NCI-H2029 (cell line): ENCODE measurements at regions not wholly inside any gene's neighbourhood (a gene's known extent, or its start where the extent isn't known, plus 50 kb on each side); places are given as distances from the start of the nearest gene placed in this dataset.
"Not testable (repeated sequence)": the region's sequence is repeated elsewhere in the genome, so short reads cannot be mapped to it uniquely, and the experiment has no call there.

Source experiments
- DNase-seq: peaks from one replicate; lab custom pipeline; 2025; lab: John Stamatoyannopoulos, UW

DNA sequence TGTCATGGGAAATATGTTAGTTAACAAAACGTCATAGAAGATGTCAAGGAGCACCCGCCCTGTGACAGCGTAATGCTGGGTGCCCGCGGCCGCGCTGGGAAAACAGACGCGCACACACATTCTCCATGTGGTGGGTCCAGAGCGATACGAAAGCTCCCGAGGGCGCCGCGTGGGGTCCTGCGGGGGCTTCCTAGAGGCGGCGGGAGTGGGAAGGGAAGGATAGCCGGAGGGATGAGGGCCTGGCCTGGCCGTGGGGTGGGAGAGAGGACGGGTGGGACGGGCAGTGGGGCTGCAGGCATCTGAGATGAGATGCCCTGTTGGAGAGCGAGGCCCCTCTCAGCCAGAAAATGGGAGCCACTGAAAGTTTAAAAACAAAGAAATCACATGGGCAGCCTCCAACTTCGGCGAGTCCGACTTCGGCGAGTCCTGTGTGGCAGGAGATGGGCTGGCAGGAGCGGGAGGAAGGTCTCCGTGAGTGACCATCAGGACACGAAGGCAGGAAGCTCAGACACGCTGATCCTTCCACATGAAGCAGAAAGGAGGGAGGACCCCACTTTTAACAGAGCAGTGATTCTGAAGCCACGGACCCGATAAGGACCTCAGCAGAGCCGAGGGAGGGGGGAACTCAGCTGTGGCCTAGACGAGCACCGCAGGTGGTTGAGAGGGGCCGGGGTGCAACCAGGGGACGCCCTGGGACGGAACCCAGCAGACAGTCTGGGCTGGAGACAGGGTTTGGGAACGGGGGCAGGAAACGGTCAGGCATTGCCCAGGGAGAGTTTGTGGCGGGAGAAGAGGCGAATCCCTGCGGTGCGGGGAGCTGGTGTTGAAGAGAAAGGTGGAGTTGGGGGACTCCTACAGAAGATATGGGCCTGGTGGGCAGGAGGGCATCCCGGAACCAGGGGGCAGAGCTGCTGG, 114.1 kb upstream of the FRMD1 start:
- DNase-seq, result no peak

DNA sequence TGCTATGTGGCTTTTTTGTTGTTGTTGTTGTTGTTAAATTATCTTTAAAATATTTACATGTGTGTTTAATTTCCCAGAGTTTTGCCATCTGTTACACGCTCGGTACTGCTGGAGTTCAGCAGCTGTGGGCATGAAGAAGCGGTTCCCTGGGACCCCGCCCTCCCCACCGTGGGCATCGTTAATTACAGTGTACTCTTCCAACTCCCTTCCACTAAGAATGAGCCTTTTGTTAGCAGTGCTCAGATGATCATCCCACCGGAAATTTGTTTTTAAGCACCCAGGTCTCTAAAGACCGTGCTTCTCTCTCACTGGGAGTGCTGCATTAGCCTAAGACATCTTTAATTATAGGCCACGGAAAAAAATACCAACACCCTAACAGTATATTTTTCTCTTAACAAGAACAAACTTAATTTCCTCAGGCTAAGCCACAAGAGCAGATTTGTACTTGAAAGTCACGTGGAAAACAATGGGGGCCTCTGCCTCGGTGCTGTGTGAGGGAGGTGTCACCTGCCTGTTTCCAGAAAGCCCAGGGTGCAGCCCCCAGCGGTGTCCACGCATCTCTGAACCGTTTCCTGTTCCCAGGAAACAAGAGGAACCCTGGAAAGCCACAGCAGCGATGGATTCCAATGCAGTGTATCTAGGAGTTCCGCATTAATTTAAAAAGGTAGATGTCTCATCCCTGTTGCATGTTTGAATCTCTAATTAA, 113.3 kb upstream of the FRMD1 start:
- DNase-seq, result no peak

GRCh38 chr6:168190646-168191443, 111.8 kb upstream of the FRMD1 start:
- DNase-seq, result no peak

DNA sequence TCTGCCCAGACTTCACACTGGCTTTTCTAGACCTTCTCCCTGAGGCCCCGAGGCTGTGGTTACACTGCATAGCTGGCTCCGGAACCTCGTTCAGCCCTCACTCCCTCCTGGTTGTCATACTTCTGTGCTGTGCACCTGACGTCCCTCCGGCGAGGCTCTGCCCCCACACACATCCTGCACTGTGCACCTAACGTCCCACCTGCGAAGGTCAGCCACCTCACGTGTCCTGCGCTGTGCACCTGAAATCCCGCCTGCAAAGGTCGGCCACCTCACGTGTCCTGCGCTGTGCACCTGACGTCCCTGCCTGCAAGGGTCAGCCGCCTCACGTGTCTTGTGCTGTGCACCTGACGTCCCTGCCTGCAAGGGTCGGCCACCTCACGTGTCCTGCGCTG, 111.0 kb upstream of the FRMD1 start:
- DNase-seq, result no peak

DNA sequence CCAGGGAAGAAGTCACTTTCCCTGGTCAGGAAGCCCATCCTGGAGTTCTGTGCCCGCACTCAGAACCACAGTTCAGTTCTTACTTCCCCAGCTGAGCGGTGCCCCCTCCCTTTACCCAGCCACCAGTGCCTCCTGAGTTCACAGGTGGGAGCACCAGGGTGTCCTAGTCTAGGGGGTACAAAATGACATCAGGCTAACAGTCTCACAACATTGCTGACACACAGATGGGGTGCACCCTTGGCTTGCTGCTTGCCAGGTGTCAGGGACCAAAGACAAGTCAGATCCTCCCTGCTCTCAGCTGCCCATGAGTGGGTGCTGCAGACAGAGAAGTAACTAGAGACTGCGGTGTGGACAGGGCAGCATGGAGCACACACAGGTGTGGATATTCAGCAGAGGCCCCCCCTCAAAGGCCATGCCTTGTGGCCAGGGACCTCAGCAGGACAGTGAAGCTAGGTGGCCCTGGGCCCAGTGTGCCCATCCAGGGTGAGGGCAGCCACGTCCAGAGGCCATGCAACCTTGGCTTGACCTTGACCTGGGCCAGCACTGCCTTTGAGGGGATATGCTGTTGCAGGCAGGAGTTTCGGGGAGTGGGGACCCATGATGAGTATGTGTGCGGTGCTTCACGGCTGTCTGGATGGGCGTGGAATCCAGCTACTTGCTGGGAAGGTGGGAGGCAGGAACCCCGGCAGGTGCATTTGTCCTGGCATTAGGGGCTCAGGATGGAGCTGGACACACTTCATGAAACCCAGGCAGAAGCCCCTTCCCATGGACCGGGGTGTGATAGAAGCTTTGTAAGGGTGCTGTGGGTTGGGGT, 110.4 kb upstream of the FRMD1 start:
- no peak for DNase-seq

DNA sequence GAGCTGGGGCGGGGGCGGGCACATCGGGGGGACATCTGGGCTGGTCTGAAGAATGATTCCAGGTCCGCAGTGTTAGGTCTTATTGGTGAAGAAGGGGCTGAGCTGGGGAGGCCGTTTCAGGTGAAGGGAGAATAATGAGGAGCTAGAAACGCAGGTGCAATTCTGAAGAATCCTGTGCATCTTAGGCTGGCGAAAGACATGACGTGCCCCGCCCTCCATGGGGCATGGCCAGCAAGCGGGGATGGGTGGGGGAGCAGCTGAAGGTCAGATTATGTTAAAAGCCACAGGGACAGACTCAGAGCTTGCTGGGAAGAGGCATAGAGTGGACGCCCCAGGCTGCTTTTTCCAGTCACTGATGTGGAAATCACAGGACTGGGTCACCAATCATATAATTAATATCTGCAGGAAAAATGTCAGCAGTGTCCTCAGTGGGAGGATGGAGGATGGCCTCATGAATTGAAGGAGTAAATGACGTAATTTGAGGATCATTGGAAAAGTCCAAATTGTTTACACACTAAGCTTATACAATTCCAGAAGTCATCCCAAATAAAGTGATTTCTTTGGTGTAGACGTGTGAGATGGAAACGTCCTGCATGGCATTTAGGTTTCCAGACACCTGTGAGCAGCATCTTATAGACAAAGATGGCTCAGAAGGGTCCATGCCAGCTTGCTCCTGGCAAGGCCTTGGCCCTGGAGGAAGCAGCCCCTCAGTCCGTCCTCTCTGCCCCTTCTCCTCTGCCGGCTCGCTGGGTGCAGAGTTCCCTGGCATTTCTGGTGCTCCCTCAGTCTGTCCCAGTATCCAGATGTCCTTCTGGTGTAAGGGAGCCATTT, 109.6 kb upstream of the FRMD1 start:
- no peak for DNase-seq

GRCh38 chr6:168186438-168186837, 107.4 kb upstream of the FRMD1 start:
- DNase-seq, result no peak

DNA sequence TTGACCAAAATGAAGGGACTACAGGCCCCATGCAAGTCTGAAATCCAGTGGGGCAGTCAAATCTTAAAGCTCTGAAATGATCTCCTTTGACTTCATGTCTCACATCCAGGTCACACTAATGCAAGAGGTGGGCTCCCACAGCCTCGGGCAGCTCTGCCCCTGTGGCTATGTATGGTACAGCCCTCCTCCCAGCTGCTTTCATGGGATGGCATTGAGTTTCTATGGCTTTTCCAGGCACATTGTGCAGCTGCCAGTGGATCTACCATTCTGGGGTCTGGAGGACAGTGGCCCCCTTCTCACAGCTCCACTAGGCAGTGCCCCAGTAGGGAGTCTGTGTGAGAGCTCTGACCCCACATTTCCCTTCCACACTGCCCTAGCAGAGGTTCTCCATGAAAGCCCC, 107.0 kb upstream of the FRMD1 start:
- DNase-seq, result not testable (repeated sequence)

DNA sequence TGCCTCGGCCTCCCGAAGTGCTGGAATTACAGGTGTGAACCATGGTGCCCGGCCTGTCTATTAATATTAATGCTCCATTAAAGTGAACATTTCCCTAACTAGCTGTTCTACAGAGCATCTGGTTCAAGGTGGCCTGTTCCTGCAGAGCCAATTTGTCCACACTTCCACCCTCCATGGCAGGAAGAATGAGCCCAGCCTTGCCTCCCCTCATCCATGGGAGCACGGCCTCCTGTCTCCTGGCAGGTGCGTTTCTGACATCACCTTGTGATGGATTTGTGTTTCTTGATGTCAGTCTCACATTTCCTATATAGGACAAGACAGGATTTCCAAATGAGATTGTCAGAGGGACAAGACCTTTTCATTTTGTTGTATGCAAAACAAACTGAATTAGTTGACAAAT, 105.7 kb upstream of the FRMD1 start:
- DNase-seq, result no peak

DNA sequence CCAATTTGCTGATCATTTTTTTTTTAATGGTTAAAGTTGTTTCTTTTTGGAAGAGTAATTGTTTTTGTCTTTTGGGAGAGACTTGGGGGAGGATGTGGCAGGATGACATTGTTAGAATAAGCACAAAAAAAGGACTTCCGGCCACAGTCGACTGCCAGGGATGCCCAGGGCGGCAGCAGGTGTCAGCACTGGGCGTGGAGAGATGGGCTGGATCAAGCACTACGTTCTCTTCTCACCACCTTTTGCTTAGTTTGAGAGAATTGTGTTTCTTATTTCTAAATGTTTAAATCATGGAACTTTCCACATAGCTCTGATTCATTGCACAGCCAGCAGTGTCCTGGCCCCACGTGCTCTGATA, 104.6 kb upstream of the FRMD1 start:
- no peak for DNase-seq

DNA sequence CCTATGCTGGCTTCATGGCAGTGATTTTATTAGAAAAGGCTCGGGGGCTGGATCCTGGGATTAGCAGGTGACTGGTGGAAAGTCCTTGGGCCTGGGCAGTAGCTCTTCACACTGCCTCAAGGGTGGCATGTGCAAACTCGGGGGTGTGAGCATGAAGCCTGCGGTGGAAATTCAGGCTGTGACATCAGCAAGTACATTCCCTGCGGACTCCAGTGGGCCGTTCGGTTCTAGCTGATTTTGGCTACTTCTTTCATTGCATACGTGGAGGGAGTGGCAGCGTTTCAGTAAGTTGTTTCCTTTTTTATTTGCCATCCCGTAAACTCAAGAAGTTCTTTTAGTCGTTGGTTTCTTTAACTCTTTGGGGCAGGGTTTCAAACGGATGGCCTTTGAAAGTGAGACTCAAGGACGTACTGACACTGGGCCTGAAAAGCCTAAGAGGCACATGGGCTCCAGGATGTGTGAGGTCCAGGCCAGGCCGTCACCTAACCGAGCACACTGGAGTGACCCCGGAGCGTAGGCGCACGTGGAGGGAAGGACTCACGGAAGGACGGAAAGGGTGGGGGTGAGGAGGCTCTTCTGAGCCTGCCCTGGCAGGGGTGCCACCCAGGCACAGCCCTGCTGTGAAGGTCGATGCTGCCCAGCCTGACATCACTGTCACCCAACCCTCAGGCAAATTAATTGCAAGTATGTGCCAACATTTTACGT, 104.0 kb upstream of the FRMD1 start:
- no peak for DNase-seq

DNA sequence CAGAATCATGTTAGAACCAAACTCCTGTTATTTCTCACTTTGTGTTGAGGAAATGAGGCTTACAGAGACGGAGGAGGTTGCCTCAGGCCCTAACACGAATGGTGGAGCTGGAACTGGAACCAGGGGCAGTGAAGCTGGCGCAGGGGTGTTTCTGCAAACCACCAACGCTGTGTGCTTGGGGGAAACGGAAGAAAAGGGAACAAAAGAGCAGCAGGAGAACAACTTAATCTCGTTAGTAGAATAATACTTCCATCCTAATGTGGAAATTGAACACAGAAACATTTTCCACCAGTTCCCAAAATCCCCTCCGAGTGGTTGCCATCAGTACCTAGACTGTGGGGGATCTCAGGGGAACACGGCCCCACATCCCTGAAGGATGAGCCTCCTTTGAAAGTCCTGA, 103.4 kb upstream of the FRMD1 start:
- no peak for DNase-seq

DNA sequence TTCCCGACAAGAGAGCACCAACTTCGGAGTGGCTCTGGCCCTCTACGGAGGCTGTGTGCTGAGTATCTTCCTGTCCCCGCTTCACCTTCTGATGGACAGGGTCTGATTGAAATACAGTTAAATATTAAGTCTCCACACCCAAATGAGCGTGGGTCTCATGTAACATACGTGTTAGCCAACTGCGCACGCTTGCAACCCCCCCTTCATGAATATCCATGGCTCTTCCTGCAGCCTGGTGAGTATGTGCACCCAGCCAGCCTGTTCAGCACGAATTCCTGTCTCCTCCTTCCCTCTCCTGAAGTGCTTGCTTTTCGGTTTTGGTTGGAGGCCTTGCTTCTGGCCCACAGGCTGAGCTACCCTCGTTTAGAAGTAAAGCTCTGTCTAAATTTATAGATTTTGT, 102.9 kb upstream of the FRMD1 start:
- no peak for DNase-seq

- DNase-seq, result no peak
Observed at GRCh38 chr6:168181316-168181715, 102.3 kb upstream of the FRMD1 start.

- no peak for DNase-seq
Observed at GRCh38 chr6:168180548-168181011, 101.6 kb upstream of the FRMD1 start.

DNA sequence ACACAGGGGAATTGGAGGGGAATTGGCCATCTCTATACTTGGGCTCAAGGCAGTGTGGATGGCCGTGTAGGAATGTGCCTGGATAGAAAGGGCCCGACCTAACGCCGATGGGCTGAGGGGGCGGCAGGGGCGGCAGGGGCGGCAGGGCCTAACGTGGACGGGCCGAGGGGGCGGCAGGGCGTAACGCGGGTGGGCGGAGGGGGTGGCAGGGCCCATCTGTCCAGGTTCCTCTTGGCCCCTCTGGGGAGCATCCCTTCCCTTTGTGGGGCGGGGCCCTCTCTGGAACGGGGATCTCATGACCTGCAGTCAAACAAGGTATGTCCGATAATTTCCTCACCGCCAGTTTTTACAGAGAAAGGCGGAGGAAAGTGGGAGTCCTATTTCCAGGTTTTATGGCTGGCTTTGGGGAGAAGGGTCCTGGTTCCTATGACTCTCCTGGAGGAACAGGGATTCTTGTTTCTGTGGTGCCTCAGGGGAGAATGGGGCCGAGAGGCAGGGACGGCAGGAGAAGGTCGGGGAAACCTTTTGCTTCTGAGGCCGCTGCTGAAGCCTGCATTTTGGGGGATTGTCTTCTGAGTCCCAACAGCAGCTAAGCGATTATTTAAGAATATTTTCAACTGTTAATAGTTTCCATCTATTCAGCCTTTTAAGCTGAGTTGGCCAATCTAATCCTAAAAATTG, 100.8 kb upstream of the FRMD1 start:
- no peak for DNase-seq

GRCh38 chr6:168179133-168179532, 100.1 kb upstream of the FRMD1 start:
- no peak for DNase-seq

- DNase-seq, result no peak
Observed at GRCh38 chr6:168177103-168177891, 98.3 kb upstream of the FRMD1 start.
